ENCODE measurements at regions not wholly inside any gene's neighbourhood (a gene's known extent, or its start where the extent isn't known, plus 50 kb on each side); places are given as distances from the start of the nearest gene placed in this dataset.
"Not testable (repeated sequence)": the region's sequence is repeated elsewhere in the genome, so short reads cannot be mapped to it uniquely, and the experiment has no call there.

GRCh38 chr3:74921676-74922075, 307.2 kb upstream of the CNTN3 start:
- no peak for DNase-seq (ENCODE audit: low read depth in 3 of 3, low spot score in 2 of 3)

- no peak for DNase-seq (ENCODE audit: low read depth in 3 of 3, low spot score in 2 of 3)
Observed at GRCh38 chr3:74920721-74921350, 306.4 kb upstream of the CNTN3 start.

- DNase-seq (ENCODE audit: low read depth in 3 of 3, low spot score in 2 of 3) = no peak
Observed at GRCh38 chr3:74916696-74917095, 302.2 kb upstream of the CNTN3 start.

GRCh38 chr3:74906181-74906580, 291.7 kb upstream of the CNTN3 start:
- no peak for DNase-seq (ENCODE audit: low read depth in 3 of 3, low spot score in 2 of 3)

- DNase-seq (ENCODE audit: low read depth in 3 of 3, low spot score in 2 of 3) = no peak
Observed at GRCh38 chr3:74905478-74905877, 291.0 kb upstream of the CNTN3 start.

DNA sequence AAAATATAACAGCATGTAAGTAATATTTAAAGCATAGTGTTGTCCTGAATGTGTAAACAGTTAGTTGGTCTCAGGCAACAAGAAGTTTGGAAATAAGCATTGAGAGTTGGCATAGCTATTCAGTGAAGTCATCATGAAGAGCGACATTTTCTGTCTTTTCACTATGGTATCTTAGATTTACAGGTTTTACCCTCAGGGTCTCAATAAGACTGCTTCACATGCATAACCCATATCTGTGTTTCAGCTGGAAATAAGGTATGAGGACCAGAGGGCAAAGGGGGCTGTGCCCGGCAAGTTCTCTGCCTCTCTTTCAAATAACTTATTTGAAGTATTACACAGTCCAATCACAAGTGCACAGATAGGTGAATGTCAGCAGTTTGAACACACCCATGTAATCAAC, 290.2 kb upstream of the CNTN3 start:
- no peak for DNase-seq (ENCODE audit: low read depth in 3 of 3, low spot score in 2 of 3)

DNA sequence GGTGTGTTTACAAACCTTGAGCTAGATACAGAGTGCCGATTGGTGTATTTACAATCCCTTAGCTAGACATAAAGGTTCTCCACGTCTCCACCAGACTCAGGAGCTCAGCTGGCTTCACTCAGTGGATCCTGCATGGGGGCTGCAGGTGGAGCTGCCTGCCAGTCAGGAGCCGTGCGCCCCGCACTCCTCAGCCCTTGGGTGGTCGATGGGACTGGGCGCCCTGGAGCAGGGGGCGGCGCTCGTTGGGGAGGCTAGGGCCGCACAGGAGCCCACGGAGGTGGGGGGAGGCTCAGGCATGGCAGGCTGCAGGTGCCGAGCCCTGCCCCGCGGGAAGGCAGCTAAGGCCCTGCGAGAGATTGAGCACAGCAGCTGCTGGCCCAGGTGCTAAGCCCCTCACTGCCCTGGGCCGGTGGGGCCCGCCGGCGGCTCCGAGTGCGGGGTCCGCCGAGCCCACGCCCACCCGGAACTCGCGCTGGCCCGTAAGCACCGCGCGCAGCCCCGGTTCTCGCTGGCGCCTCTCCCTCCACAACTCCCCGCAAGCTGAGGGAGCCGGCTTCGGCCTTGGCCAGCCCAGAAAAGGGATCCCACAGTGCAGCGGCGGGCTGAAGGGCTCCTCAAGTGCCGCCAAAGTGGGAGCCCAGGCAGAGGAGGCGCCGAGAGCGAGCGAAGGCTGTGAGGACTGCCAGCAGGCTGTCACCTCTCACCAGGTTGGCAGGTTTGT, 285.5 kb upstream of the CNTN3 start:
- not testable (repeated sequence) for DNase-seq (ENCODE audit: low read depth in 3 of 3, low spot score in 2 of 3)

DNA sequence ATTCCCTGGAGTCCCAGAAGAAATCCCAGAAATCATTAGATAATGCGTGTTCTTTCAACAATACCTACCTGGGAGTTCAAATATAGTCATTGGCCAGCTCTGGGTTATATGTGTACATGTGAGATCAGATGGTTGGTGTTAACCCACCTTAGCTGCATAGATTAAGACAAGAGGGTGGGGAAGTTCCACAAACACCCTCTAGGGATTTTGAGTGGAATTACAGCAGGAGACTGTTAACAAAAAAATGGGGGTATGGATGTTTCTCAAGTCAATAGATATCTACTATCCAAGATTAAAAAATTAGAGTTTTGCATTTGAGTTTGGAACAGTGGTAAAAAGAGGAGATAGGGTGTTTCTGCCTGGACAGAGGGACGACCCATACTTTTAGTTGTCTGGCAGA, 282.5 kb upstream of the CNTN3 start:
- DNase-seq (ENCODE audit: low read depth in 3 of 3, low spot score in 2 of 3) = no peak

DNA sequence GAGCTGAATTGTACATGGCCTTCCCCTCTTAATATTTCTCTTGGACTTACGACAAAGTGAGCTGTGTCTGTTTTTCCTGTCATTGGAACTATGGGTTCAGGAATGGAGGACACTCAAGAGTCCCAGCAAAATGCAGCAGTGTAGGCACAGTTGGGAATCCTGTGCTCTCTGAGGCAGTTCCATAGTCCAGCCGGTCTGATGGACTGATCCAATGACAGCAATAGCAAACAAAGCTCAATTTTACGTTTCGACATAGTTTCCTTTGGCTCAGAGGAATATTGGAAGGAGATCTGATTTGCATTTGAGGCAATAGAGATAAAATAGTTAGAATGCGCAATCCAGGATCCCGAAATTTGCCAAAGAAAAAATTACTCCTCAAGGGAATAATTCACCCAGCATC, 276.9 kb upstream of the CNTN3 start:
- DNase-seq (ENCODE audit: low read depth in 3 of 3, low spot score in 2 of 3) = no peak

GRCh38 chr3:74883690-74884089, 269.2 kb upstream of the CNTN3 start:
- no peak for DNase-seq (ENCODE audit: low read depth in 3 of 3, low spot score in 2 of 3)

DNA sequence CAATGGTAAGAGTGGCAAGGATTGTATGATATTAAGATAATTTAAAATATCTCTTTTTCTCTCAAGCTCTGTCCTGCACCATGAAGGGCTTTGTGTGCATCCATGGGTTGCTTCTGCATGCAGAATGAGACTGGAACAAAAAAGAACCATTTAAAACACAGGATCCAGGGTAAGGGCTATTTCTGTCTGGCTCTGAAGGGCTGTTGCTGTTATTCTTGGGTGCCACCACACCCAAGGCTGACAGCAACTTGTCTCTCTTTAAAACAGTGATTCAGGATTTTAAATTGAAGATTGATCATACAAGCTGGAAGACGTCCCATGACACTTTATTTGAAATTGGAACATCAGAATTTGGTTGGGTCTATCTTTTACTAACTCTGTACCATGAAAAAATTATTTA, 268.8 kb upstream of the CNTN3 start:
- no peak for DNase-seq (ENCODE audit: low read depth in 3 of 3, low spot score in 2 of 3)

DNA sequence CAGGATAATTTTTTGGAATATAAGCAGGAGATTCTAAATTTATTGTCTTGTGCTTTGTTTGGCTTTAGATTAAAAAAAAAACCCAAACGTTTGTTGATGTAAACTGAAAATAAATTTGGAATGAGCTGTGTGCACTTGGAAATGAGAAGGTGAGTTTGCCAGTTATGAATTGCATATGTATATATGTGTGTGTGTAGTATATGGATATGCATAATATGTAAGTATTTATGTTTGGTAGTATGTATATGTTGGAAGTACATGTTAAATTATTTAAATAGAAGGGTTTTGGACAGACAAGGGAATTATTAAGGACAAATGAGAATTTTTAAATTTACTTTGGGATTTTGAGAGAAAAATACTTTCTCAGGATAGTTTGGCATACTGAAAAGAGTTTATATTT, 265.8 kb upstream of the CNTN3 start:
- no peak for DNase-seq (ENCODE audit: low read depth in 3 of 3, low spot score in 2 of 3)

DNA sequence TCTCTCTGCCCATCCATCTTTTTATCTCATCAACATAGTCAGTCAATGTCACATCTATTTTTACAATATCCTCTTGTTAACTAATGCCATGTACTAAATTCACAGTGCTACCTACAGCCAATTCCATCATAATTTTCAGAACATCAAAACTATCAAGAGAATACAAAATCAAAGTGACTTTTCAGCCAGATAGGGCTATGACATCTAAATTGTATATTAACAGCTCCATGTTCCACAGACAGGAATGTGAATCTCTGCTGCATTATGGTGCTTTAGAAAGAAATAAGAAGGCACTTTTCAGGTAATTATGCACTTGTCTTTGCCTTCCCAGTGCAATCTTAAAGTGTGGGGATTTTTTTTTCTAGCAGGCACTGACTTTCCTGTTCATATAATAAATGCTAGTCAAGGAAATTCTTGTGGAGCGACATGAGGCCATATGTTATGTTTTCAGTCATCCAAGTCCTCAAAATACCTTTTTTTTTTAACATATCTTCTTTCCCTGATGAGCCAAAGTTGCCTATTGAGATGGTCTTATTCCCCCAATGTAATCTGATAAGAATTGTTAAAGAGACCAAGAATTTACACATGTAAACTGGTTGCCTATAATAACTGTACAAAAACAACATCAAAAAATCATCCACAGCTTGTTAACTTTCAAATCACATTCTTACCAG, 252.0 kb upstream of the CNTN3 start:
- no peak for DNase-seq (ENCODE audit: low read depth in 3 of 3, low spot score in 2 of 3)

- DNase-seq (ENCODE audit: low read depth in 3 of 3, low spot score in 2 of 3) = peak in 2 of 3 donors; percentile 16 to 19
Observed at GRCh38 chr3:74862476-74862875, 248.0 kb upstream of the CNTN3 start.

DNA sequence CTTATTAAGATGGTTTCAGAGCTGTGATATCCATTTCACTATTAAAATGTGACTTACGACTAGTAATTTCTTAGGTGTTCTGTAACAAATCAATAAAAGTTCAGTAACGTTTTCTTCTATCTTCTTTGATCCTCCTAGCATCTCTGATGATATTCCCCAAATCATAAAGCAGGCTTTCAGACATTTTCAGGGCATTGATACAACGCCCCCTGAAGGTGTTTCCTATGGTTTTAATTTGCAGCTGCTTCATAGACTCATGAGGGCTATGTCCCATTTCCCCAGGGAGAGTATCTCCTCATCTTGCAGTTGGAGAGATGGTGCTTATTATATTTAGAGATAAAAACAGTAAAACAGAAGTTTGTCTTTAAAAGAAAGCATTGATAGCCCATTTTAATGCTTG, 246.8 kb upstream of the CNTN3 start:
- no peak for DNase-seq (ENCODE audit: low read depth in 3 of 3, low spot score in 2 of 3)

DNA sequence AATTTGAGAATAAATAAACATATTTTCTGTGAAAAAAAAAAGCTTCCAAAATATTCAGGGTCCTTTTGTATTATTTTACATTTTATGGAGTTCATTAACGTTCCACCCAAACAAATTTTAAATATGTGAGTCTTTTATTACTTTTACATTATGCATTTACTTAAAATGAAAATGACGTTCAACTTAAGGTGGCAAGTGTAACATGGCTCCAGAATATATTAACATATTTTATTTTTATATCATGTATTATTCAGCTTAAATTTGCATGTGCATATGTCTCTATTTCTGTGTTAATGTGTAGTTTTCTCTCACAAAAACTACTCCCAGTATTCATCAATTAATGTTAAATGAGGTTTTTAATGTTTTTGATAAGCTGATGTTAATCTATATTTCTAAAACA, 243.6 kb upstream of the CNTN3 start:
- no peak for DNase-seq (ENCODE audit: low read depth in 3 of 3, low spot score in 2 of 3)

DNA sequence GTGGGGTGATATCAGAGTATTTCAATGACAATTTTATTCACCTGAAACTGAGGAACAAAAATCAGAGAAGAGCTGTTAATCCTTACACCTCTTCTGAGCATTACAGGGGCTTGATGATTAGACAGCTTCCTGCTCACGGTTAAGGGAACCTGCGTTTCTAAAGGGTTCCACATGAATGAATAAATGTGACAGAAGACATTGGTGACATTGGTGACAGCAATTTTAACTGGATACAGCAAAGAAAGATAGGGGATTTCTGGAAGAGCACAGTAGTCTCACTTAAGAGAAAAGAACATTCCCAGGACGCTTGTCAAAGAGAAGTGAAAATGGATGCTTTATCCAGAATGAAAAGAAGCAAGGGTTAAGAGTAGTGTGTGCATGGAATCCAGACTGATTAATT, 235.9 kb upstream of the CNTN3 start:
- DNase-seq (ENCODE audit: low read depth in 3 of 3, low spot score in 2 of 3) = no peak

- no peak for DNase-seq (ENCODE audit: low read depth in 3 of 3, low spot score in 2 of 3)
Observed at GRCh38 chr3:74847093-74847492, 232.6 kb upstream of the CNTN3 start.

- DNase-seq (ENCODE audit: low read depth in 3 of 3, low spot score in 2 of 3) = no peak
Observed at GRCh38 chr3:74845081-74845480, 230.6 kb upstream of the CNTN3 start.

GRCh38 chr3:74844428-74844827, 230.0 kb upstream of the CNTN3 start:
- no peak for DNase-seq (ENCODE audit: low read depth in 3 of 3, low spot score in 2 of 3)

DNA sequence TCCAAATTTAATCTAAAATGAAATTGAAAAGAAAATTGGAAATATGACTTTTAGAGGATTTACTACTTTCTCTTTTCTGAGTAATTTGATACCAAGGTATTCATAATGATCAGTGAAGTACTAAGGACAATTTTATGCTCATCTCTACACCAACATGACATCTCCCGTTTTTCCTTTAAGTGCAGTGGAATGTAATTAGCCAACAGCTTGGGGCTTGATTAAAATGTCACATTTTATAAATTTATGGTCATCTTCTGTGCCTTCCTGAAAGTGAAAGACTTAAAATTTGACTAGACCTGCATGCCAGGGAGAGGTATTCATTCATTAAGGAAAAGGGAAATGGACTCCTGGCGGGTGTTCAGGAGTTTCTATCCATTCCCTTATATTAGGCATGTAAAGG, 228.2 kb upstream of the CNTN3 start:
- no peak for DNase-seq (ENCODE audit: low read depth in 3 of 3, low spot score in 2 of 3)

DNA sequence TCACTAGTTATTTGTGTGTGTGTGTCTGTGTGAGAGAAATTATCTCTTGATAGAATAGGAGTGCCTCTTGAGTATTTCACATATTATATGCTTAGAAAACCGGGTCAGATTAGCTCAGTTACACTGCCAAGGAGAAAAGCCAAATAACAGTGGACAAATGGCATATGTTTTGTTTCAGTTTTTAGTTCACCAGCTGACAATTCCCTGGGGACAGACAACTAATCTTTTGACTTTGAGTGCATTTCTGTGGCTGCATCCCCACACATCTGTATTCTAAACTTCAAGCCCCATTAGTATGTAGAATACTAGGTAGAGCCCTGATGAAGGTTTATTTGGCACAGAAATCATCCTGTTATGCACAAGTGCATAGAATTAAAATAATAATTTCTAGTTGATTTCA, 227.7 kb upstream of the CNTN3 start:
- peak in 1 of 3 donors; percentile 4 for DNase-seq (ENCODE audit: low read depth in 3 of 3, low spot score in 2 of 3)
